Activated CD4-positive, alpha-beta T cell treated with anti-CD3 and anti-CD28 coated beads, Interleukin-2, amount 10 ng/mL, durations not matched to agents 7 days and 5 days (primary cell): ENCODE measurements at regions not wholly inside any gene's neighbourhood (a gene's known extent, or its start where the extent isn't known, plus 50 kb on each side); places are given as distances from the start of the nearest gene placed in this dataset.

Experiments used
- CTCF ChIA-PET: fragments of 350-600 bp; sonication (Branson Sonifier 250); formaldehyde crosslinking; loops from one replicate; lab custom pipeline; 2021; ENCODE audit warnings: antibody characterized with exemption; lab: Charles Lee
- POLR2A ChIA-PET: fragments of 350-600 bp; sonication (Branson Sonifier 250); formaldehyde crosslinking; loops from one replicate; lab custom pipeline; 2021; ENCODE audit warnings: antibody characterized with exemption; lab: Charles Lee
- DNase-seq: peaks from one replicate; pipeline ENCODE4 v3.0.0-alpha.2; 2020
- H3K27ac Mint-ChIP-seq: one replicate; pipeline ENCODE4 v1.8.0; 2021; ENCODE audit warnings: mild to moderate bottlenecking, moderate library complexity, mixed read lengths
- H3K27me3 Mint-ChIP-seq: one replicate; pipeline ENCODE4 v1.8.0; 2021; ENCODE audit warnings: mixed read lengths
- H3K36me3 Mint-ChIP-seq: one replicate; pipeline ENCODE4 v1.8.0; 2021; ENCODE audit warnings: low read depth, mixed read lengths
- H3K4me1 Mint-ChIP-seq: one replicate; pipeline ENCODE4 v1.8.0; 2021; ENCODE audit warnings: mixed read lengths
- H3K4me3 Mint-ChIP-seq: one replicate; pipeline ENCODE4 v1.8.0; 2021; ENCODE audit warnings: mild to moderate bottlenecking, moderate library complexity, mixed read lengths
- H3K9me3 Mint-ChIP-seq: one replicate; pipeline ENCODE4 v1.8.0; 2021; ENCODE audit warnings: mixed read lengths

DNA sequence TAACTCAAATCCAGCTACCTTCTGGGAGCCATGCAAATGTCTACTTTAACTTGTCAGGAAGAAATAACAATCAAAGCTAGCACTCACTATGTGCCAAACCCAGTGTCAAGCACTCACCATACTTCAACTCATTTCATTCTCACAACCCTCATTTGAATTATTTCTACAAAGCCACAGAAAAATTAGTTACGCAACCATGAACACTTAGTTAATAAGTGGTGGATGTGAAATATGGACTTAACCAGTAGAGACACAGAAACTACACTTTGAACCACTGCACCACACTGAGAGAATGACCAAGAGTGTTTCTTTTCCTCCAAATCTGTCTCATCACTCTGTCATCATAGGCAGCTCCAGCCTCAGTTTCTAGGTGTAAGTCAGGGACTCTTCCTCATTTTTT lies 91.0 kb upstream of the MBNL1 start:
- Mint-ChIP-seq H3K4me1 (peaks cover 20% of the 10 kb centered on the region), H3K4me3 (no peak overlapping the region), H3K9me3 (peaks cover 9% of the 10 kb centered on the region), H3K36me3 (peaks cover 7% of the 10 kb centered on the region), H3K27me3 (peaks cover 8% of the 10 kb centered on the region), H3K27ac (no peak overlapping the region)
- DNase-seq, result no peak
- CTCF ChIA-PET, result interaction anchor here (1.1 to 1.4 kb wide), 3 partner anchors 11 to 80 kb away, joined by 3 read pairs; no protein-coding TSS in a partner anchor
- POLR2A ChIA-PET, result no interaction called here

DNA sequence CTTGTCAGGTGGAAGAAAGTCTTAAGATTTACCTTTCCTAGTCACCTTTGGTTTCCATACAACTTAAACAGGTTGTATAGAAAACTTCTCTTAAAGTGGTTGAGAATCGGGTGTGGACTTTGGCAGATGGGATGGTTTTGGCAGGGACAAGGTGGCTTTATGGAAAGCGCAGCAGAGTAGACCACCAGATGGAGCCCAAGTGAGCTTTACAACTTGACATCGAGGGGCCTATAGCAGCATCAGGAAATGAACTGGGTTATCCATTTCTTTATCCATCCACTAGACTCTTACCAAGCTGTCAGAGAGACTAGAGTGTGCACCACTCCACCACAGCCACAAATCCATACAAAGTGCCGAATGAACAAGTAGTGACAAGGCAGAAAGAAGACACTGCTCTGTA lies 85.3 kb upstream of the MBNL1 start:
- ChIA-PET POLR2A (interaction anchor here (0.6 kb wide), 1 partner anchor 64 kb away, joined by 5 read pairs; no protein-coding TSS in a partner anchor), CTCF (interaction anchor here (0.8 to 1.6 kb wide), 8 partner anchors 9 to 261 kb away, joined by 3 to 6 read pairs (median 4); no protein-coding TSS in a partner anchor)
- Mint-ChIP-seq H3K9me3 (peaks cover 1% of the 10 kb centered on the region), H3K27ac (peak overlapping the region; percentile 7), H3K27me3 (no peaks in the 10 kb centered on the region), H3K36me3 (no peaks in the 10 kb centered on the region), H3K4me1 (peaks cover 50% of the 10 kb centered on the region), H3K4me3 (no peak overlapping the region)
- peak; percentile 60 for DNase-seq

DNA sequence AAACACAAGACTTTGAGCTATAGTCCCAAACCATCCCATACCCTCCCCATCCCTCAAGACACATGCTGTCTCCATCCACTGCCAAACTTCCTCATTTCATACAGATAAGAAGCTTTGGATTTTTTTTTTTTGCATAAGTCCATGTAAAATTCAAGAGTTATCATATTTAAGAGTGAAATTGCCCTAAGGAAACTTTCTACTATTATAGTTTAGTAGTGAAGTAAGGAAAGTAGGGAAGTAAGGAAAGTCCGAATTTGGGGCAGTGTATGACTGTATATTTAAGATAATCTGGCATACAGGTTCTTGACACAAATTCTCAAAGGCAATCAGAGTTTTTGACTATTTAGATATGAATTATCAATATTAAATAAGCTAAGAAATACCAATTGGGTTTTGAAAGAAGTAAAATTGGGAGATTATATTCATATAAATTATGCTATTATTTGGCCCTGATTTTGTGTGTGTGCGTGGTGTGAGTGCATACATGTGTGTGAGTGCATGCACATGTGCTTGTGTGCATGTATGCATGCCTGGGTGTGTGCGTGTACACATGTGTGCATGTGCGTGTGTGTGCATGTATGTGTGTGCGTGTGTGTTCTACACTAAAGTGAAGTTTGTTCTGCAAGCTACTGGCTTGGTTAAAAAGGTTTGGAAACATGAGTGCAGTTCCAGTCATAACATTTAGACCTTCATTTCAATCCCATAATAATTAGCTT lies 83.6 kb upstream of the MBNL1 start:
- no peak for DNase-seq
- ChIA-PET POLR2A (no interaction called here), CTCF (interaction anchor here (0.8 to 1.6 kb wide), 6 partner anchors 13 to 100 kb away, joined by 3 to 4 read pairs (median 3); no protein-coding TSS in a partner anchor)
- Mint-ChIP-seq H3K4me1 (peaks cover 54% of the 10 kb centered on the region), H3K36me3 (no peaks in the 10 kb centered on the region), H3K9me3 (no peaks in the 10 kb centered on the region), H3K4me3 (no peak overlapping the region), H3K27ac (no peak overlapping the region), H3K27me3 (no peaks in the 10 kb centered on the region)

DNA sequence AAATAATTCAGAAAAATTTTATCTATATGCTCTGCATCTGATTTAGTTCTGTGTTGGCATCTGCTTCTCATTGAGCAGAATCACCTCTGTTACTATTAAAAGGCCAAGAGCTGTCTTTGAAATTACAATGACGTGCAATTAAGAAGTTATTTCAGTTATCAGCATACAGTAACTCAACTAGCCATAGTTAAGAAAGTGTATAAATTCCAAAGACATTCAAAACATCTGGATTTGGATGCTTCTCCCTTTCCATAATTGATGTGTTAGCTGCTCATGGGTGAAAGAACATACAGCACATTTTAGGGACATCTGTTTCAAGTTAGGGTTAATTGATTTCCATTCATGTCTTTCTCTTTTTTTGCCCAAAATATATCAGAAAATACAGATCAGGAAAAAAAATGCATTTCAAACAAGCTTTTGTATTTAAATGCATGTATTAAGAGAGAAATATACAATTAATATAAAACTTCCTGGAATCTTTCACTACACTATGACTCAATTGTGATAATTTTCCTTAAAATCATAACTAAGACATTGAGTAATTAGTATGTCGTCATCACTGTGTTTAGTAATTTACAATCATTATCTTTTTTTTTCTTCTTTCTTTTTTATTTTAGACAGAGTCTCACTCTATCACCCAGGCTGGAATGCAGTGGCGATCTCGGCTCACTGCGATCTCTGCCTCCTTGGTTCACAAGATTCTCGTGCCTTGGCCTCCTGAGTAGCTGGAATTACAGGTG lies 82.7 kb upstream of the MBNL1 start:
- Mint-ChIP-seq H3K9me3 (no peaks in the 10 kb centered on the region), H3K36me3 (no peaks in the 10 kb centered on the region), H3K4me3 (no peak overlapping the region), H3K27me3 (no peaks in the 10 kb centered on the region), H3K27ac (no peak overlapping the region), H3K4me1 (peaks cover 60% of the 10 kb centered on the region)
- no peak for DNase-seq
- POLR2A ChIA-PET, result no interaction called here
- CTCF ChIA-PET, result interaction anchor here (0.8 to 1.6 kb wide), 5 partner anchors 14 to 99 kb away, joined by 3 to 4 read pairs (median 3); no protein-coding TSS in a partner anchor

DNA sequence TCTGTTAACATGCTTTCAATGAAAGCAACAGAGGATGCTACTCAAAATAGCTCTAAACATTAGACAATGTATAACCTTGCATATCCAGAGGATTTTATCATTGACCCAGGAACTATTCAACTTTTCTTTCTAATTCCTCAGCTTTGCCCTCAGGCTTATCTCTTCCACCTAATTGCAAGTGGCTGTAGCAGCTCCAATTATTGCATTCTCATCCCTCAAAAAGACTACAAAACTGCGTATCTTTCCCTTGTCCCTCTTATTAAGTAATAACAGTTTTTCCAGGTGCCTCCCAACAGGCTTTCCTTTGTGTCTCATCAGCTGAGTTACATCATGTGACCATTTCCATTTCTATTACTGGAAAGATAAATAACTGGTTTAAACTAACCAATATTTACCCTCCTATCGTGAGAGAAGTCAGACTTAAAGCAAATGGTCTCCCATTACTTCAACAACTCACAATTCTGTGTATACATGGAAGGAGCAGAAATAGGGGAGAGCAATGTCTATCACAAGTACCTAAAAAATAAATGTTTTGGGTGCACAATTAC lies 78.0 kb upstream of the MBNL1 start:
- Mint-ChIP-seq H3K27me3 (no peaks in the 10 kb centered on the region), H3K9me3 (no peaks in the 10 kb centered on the region), H3K4me3 (no peak overlapping the region), H3K27ac (peak overlapping the region; percentile 0), H3K36me3 (no peaks in the 10 kb centered on the region), H3K4me1 (peaks cover 69% of the 10 kb centered on the region)
- CTCF ChIA-PET, result interaction anchor here (0.6 kb wide), 1 partner anchor 19 kb away, joined by 3 read pairs; no protein-coding TSS in a partner anchor
- POLR2A ChIA-PET, result no interaction called here
- DNase-seq, result no peak

DNA sequence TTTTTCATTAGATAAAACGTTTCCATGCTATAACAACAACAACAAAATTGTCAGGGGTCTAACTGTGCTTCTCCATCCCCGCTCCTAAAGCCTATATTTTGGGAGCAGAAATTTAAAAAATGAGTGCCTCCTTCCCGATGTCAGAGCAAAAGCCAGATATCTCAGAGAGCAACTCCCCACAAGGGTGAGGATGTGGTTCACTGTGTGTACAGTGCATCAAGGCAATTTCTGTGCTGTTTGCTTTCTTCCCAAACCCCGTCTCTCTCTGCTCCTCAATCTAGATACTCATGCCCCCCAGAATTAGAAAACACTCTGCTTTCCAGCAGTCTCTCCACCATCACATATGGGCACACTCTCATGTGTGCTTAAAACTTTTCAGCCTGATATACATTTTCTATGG lies 76.7 kb upstream of the MBNL1 start:
- Mint-ChIP-seq H3K4me1 (peaks cover 80% of the 10 kb centered on the region), H3K27ac (peak overlapping the region; percentile 71), H3K36me3 (no peaks in the 10 kb centered on the region), H3K27me3 (no peaks in the 10 kb centered on the region), H3K9me3 (no peaks in the 10 kb centered on the region), H3K4me3 (peak overlapping the region; percentile 25)
- DNase-seq, result peak; percentile 60
- CTCF ChIA-PET, result interaction anchor here (0.9 kb wide), 1 partner anchor 8 kb away, joined by 6 read pairs; no protein-coding TSS in a partner anchor
- POLR2A ChIA-PET, result no interaction called here

- Mint-ChIP-seq H3K4me3 (peak overlapping the region; percentile 60), H3K27me3 (no peaks in the 10 kb centered on the region), H3K4me1 (peaks cover 82% of the 10 kb centered on the region), H3K9me3 (no peaks in the 10 kb centered on the region), H3K27ac (peak overlapping the region; percentile 78), H3K36me3 (peaks cover 2% of the 10 kb centered on the region)
- no peak for DNase-seq
- CTCF ChIA-PET, result interaction anchor here (0.9 to 1.5 kb wide), 4 partner anchors 9 to 49 kb away, joined by 3 to 6 read pairs (median 3); no protein-coding TSS in a partner anchor
- POLR2A ChIA-PET, result interaction anchor here (0.8 to 1.5 kb wide), 2 partner anchors 11 to 51 kb away, joined by 3 read pairs; no protein-coding TSS in a partner anchor
Measured at GRCh38 chr3:152192936-152193672, 75.6 kb upstream of the MBNL1 start.

- peak; percentile 67 for DNase-seq
- CTCF ChIA-PET, result interaction anchor here (0.6 to 1.5 kb wide), 5 partner anchors 14 to 188 kb away, joined by 3 to 6 read pairs (median 3); no protein-coding TSS in a partner anchor
- POLR2A ChIA-PET, result interaction anchor here (0.8 to 1.5 kb wide), 2 partner anchors 10 to 50 kb away, joined by 3 read pairs; no protein-coding TSS in a partner anchor
Measured at GRCh38 chr3:152193673-152194267, 75.0 kb upstream of the MBNL1 start.

GRCh38 chr3:152195206-152195605 lies 73.5 kb upstream of the MBNL1 start:
- DNase-seq, result no peak
- peaks cover 85% of the 10 kb centered on the region for H3K4me1 Mint-ChIP-seq
- H3K27me3 Mint-ChIP-seq, result no peaks in the 10 kb centered on the region
- peak overlapping the region; percentile 85 for H3K27ac Mint-ChIP-seq
- POLR2A ChIA-PET, result no interaction called here
- H3K36me3 Mint-ChIP-seq, result peaks cover 4% of the 10 kb centered on the region
- CTCF ChIA-PET, result no interaction called here
- H3K4me3 Mint-ChIP-seq, result peak overlapping the region; percentile 26
- H3K9me3 Mint-ChIP-seq, result no peaks in the 10 kb centered on the region

More at GRCh38 chr3:152193673-152194267, 75.0 kb upstream of the MBNL1 start:
- peaks cover 4% of the 10 kb centered on the region for H3K36me3 Mint-ChIP-seq
- peak overlapping the region; percentile 60 for H3K4me3 Mint-ChIP-seq
- H3K9me3 Mint-ChIP-seq, result no peaks in the 10 kb centered on the region
- no peaks in the 10 kb centered on the region for H3K27me3 Mint-ChIP-seq
- H3K27ac Mint-ChIP-seq, result peak overlapping the region; percentile 78
- peaks cover 82% of the 10 kb centered on the region for H3K4me1 Mint-ChIP-seq

GRCh38 chr3:152196782-152197181 lies 71.9 kb upstream of the MBNL1 start:
- ChIA-PET POLR2A (no interaction called here), CTCF (no interaction called here)
- H3K27me3 Mint-ChIP-seq, result no peaks in the 10 kb centered on the region
- peaks cover 4% of the 10 kb centered on the region for H3K36me3 Mint-ChIP-seq
- H3K27ac Mint-ChIP-seq, result peak overlapping the region; percentile 93
- peaks cover 85% of the 10 kb centered on the region for H3K4me1 Mint-ChIP-seq
- DNase-seq, result no peak
- no peaks in the 10 kb centered on the region for H3K9me3 Mint-ChIP-seq
- H3K4me3 Mint-ChIP-seq, result peak overlapping the region; percentile 73

DNA sequence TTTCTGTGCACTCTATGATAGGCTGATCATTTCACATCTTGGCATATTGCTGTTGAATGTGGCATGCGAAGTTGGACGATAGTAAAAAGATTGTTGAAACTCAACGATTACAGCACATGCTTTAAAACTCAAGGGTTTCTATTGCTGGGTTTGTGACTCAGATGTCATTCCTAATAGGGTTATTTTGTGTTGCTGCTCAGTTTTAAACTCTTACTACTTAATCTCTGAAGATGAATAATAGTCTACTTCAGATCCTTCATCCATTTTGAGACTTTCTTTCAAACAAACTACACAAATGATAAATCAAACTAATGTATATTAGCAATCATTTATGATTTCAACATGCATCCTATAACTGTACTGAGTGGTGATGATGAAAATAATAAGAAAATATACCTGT lies 71.3 kb upstream of the MBNL1 start:
- Mint-ChIP-seq H3K4me3 (peak overlapping the region; percentile 73), H3K4me1 (peaks cover 81% of the 10 kb centered on the region), H3K36me3 (peaks cover 4% of the 10 kb centered on the region), H3K27me3 (no peaks in the 10 kb centered on the region), H3K27ac (peak overlapping the region; percentile 93), H3K9me3 (no peaks in the 10 kb centered on the region)
- POLR2A ChIA-PET, result no interaction called here
- CTCF ChIA-PET, result interaction anchor here (1.0 to 1.7 kb wide), 2 partner anchors 12 to 15 kb away, joined by 3 to 7 read pairs; no protein-coding TSS in a partner anchor
- DNase-seq, result no peak
